A549 (cell line): ENCODE measurements at regions not wholly inside any gene's neighbourhood (a gene's known extent, or its start where the extent isn't known, plus 50 kb on each side); places are given as distances from the start of the nearest gene placed in this dataset.

Experiments used
- CHD2 ChIP-seq: fragments of 150-350 bp; IDR thresholded peaks from 2 replicates; pipeline ENCODE4 v1.6.1; 2014; ENCODE audit warnings: low read length; ENCODE audit not compliant: partially characterized antibody
- CTCF ChIP-seq: fragments of >200 bp; sonication (Bioruptor Twin); formaldehyde crosslinking; IDR thresholded peaks from 3 replicates; pipeline ENCODE4 v1.5.1; 2016
- ESRRA ChIP-seq: fragments of 150-350 bp; IDR thresholded peaks from 2 replicates; pipeline ENCODE4 v1.6.1; 2014; ENCODE audit warnings: mild to moderate bottlenecking, low read length, borderline replicate concordance
- HDAC2 ChIP-seq: fragments of 200-600 bp; sonication (generic); IDR thresholded peaks from 2 replicates; pipeline ENCODE4 v1.6.1; 2016
- HOXA7 ChIP-seq: fragments of 250-450 bp; sonication (Bioruptor Pico); IDR thresholded peaks from 2 replicates; pipeline ENCODE4 v1.5.0; 2020; ENCODE audit warnings: mild to moderate bottlenecking, moderate library complexity
- POLR2A ChIP-seq: IDR thresholded peaks from 2 replicates; pipeline ENCODE4 v1.6.1; 2012; ENCODE audit warnings: mild to moderate bottlenecking, low read length
- TP53 ChIP-seq: fragments of 250-450 bp; sonication (Bioruptor Pico); IDR thresholded peaks from 2 replicates; pipeline ENCODE4 v1.5.0; 2021; ENCODE audit warnings: mild to moderate bottlenecking, moderate library complexity

GRCh38 chr3:117962750-117963149, 1071.9 kb downstream of the IGSF11 start:
- TF ChIP-seq POLR2A: no peak
- TF ChIP-seq CTCF: no peak
- TF ChIP-seq TP53 (CRISPR knock-in tag): no peak
- TF ChIP-seq CHD2: no peak
- TF ChIP-seq HOXA7 (CRISPR knock-in tag): no peak
- no peak for TF ChIP-seq ESRRA
- TF ChIP-seq HDAC2: no peak
